HG03159 (cell line): ENCODE measurements at regions not wholly inside any gene's neighbourhood (a gene's known extent, or its start where the extent isn't known, plus 50 kb on each side); places are given as distances from the start of the nearest gene placed in this dataset.
"Not testable (repeated sequence)": the region's sequence is repeated elsewhere in the genome, so short reads cannot be mapped to it uniquely, and the experiment has no call there.

ENCODE experiments used
- ATAC-seq: cut with Tn5 transposase; IDR thresholded peaks from one replicate; pipeline ENCODE4 v1.9.1; 2021; ENCODE audit warnings: mild to moderate bottlenecking, moderate library complexity; ENCODE audit not compliant: unreplicated experiment

- not testable (repeated sequence) for ATAC-seq
Measured at GRCh38 chr1:104288322-104288721, 538.6 kb downstream of the AMY1C start.

- ATAC-seq, result no peak
Measured at GRCh38 chr1:104291156-104291555, 541.5 kb downstream of the AMY1C start.

- ATAC-seq, result no peak
Measured at GRCh38 chr1:104294259-104294658, 544.6 kb downstream of the AMY1C start.

GRCh38 chr1:104295511-104295910 is 545.8 kb downstream of the AMY1C start:
- no peak for ATAC-seq

DNA sequence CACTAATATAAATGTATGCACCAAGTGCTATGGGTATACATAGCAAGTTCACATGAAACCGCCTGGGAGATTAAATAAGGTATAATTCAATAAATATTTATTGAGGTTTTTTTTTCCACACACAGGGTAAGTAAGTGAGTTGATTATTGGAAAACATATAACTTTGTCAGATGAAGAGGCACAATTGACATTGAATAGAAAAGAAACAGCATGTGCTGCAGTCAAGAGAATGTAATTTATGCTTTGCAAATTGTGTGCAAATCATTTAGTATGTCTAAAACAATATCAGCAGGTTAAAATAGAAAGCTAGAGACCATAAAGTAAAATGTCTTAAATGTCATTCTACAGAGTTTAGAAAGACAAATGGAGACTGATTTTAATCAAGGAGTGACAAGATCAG is 560.0 kb downstream of the AMY1C start:
- no peak for ATAC-seq

- ATAC-seq, result no peak
Measured at GRCh38 chr1:104315823-104316222, 566.1 kb downstream of the AMY1C start.

DNA sequence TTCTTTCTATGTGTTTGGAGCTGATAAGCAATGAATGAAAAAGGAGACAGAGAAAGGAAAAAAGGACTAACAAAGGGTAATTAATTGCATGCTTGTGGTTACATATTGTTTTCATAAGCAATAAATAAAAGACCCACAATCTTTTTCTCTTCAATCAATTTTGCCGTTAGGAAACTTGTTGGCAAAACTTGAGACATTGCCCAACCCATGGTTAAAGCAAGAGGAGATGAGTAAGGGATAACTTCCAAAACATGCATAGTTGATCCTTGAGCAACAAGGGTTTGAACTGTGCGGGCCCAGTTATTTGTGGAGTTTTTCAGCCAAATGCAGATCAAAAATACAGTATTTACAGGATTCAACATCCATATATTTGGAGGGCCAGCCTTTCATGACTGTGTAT is 572.4 kb downstream of the AMY1C start:
- ATAC-seq, result no peak

- ATAC-seq, result no peak
Measured at GRCh38 chr1:104329278-104329677, 579.6 kb downstream of the AMY1C start.

DNA sequence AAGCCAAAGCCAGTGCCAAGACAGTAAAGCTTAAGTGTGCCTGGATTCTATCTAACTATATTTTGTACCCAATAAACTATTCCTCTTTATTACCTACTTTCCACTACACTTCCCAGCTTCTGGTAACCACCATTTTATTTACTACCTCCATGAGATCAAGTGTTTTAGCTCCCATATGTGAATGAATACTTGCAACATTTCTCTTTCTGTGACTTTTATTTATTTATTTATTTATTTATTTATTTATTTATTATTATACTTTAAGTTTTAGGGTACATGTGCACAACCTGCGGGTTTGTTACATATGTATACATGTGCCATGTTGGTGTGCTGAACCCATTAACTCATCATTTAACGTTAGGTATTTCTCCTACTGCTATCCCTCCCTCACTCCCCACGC is 582.1 kb downstream of the AMY1C start:
- no peak for ATAC-seq

- not testable (repeated sequence) for ATAC-seq
Measured at GRCh38 chr1:104337927-104338326, 588.2 kb downstream of the AMY1C start.

DNA sequence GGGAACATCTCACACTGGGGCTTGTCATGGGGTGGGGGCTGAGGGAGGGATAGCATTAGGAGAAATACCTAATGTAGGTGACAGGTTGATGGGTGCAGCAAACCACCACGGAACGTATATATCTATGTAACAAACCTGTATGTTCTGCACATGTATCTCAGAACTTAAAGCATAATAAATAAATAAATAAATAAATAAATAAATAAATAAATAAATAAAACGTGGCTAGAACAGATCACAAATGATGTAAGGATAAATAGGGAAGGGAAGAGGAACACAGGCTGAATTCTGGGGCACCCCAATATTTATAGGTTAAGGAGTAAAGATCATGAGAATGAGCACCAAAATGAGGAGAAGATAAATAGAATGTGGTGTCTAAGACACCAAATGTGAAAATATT is 592.2 kb downstream of the AMY1C start:
- no peak for ATAC-seq

- ATAC-seq, result no peak
Measured at GRCh38 chr1:104348277-104348676, 598.6 kb downstream of the AMY1C start.

GRCh38 chr1:104353580-104353979 is 603.9 kb downstream of the AMY1C start:
- no peak for ATAC-seq

- no peak for ATAC-seq
Measured at GRCh38 chr1:104358086-104358485, 608.4 kb downstream of the AMY1C start.

- no peak for ATAC-seq
Measured at GRCh38 chr1:104358621-104359020, 608.9 kb downstream of the AMY1C start.

- no peak for ATAC-seq
Measured at GRCh38 chr1:104378414-104378813, 628.7 kb downstream of the AMY1C start.

DNA sequence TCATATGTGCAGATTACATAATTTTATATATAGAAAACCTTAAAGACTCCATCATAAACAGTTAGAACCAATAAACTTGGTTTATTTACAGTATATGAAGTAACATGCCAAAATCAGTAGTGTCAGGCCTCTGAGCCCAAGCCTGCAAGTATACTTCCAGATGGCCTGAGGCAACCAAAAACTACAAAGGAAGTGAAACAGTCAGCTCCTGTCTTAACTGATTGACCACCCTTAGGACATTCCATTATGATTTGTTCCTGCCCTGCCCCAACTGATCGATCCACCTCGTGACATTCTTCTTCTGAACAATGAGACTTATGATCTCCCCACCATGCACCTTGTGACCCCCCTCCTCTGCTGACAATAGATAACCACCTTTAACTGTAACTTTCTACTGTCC is 630.3 kb downstream of the AMY1C start:
- ATAC-seq, result no peak

DNA sequence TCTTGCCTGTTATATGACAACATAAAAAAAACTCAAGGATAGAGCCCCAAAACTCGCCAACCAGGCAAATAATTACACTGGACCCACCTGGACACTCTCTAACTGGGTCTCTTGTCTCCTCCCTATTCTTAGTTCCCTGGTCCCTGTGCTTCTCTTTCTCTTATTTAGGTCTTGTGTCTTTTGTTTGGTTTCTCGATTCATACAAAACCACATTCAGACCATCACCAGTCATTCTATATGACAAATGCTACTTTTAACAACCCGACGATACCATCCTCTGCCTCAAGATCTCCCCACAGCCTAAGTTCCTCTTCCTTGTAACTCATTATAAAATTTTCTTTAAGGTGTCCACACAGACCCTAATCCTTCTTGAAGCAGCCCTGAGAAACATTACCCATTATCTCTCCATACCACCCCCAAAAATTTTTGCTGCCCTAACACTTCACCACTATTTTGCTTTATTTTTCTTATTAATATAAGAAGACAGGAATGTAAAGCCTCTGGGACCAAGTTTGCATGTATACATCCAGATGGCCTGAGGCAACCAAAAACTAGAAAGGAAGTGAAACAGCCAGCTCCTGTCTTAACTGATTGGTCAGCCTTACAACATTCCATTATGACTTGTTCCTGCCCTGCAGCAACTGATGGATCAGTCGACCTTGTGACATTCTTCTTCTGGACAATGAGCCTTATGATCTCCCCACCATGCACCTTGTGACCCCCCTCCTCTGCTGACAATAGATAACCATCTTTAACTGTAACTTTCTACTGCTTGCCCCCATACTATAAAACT is 638.2 kb downstream of the AMY1C start:
- peak; percentile 75 for ATAC-seq

GRCh38 chr1:104392552-104392951 is 642.9 kb downstream of the AMY1C start:
- ATAC-seq, result no peak

GRCh38 chr1:104402178-104402577 is 652.5 kb downstream of the AMY1C start:
- ATAC-seq, result no peak

DNA sequence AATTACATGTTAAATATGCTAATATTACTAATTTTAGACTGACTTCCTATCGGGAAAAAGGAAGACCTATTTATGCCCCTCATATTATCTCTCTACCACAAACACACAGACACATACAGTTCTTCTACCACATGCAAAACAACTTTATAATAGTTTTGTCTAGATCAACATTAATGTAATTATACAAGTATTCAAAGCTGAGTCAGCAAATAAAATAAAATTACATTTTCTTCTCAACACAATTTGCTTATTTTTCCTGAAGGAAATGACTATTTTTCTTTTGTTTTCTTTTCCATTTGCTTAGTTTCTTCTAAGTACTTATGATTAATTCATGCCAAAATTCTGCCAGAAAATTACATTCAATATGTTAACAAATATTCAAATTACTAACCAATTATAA is 654.2 kb downstream of the AMY1C start:
- ATAC-seq, result no peak

- ATAC-seq, result no peak
Measured at GRCh38 chr1:104406728-104407127, 657.0 kb downstream of the AMY1C start.

DNA sequence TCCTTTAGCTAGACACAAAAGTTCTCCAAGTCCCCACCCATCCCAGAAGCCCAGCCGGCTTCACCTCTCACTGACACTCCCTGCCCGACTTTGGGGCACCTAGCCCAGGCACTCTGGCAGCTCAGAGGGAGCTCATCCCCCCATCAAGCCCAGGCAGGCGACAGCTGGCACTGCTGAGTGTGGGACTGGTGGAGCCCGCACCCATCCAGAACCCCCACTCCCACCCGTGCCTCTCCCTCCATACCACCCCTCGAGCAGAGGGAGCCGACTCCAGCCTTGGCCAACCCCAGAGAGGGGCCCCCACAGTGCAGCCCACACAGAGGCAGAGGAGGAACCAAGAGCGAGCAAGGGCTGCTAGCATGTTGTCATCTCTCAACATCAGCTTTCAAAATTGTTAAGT is 658.6 kb downstream of the AMY1C start:
- ATAC-seq, result no peak
